ENCODE measurements at regions not wholly inside any gene's neighbourhood (a gene's known extent, or its start where the extent isn't known, plus 50 kb on each side); places are given as distances from the start of the nearest gene placed in this dataset.
"Not testable (repeated sequence)": the region's sequence is repeated elsewhere in the genome, so short reads cannot be mapped to it uniquely, and the experiment has no call there.

GRCh38 chr10:23630885-23631284 lies 192.0 kb downstream of the OTUD1 start:
- Histone ChIP-seq H3K27ac (no peak overlapping the region), H3K9me3 (peaks cover 0 to 13% of the 10 kb centered on the region in 2 donors), H3K27me3 (no peaks in the 10 kb centered on the region), H3K4me1 (no peaks in the 10 kb centered on the region), H3K4me3 (no peak overlapping the region), H3K36me3 (no peaks in the 10 kb centered on the region)
- intact Hi-C loops (cut with DNase I): no loop called here
- DNase-seq (no peak), ATAC-seq (no peak)
- no peak for TF ChIP-seq CTCF (IDR thresholded peaks at IDR 0.05)

- peak in 3 of 4 donors; percentile 5 to 35 (median 34) for DNase-seq
- intact Hi-C loops (cut with DNase I): no loop called here
- peak; percentile 70 for ATAC-seq
- no peaks in the 10 kb centered on the region for H3K36me3 ChIP-seq
- H3K4me3 ChIP-seq: no peak overlapping the region
- H3K27me3 ChIP-seq: no peaks in the 10 kb centered on the region
- peak overlapping the region in 1 of 2 donors; percentile 30 for H3K27ac ChIP-seq
- H3K9me3 ChIP-seq: no peaks in the 10 kb centered on the region
- H3K4me1 ChIP-seq: peaks cover 0 to 7% of the 10 kb centered on the region in 2 donors
- no peak for TF ChIP-seq CTCF (IDR thresholded peaks at IDR 0.05)
These were observed 204.4 kb downstream of the OTUD1 start for GRCh38 chr10:23643111-23643780.

GRCh38 chr10:23648618-23649017 lies 209.7 kb downstream of the OTUD1 start:
- Histone ChIP-seq H3K9me3 (no peaks in the 10 kb centered on the region), H3K4me1 (peaks cover 0 to 5% of the 10 kb centered on the region in 2 donors), H3K36me3 (no peaks in the 10 kb centered on the region), H3K27ac (no peak overlapping the region), H3K4me3 (no peak overlapping the region), H3K27me3 (no peaks in the 10 kb centered on the region)
- ATAC-seq: no peak
- TF ChIP-seq CTCF (IDR thresholded peaks at IDR 0.05): no peak
- intact Hi-C loops (cut with DNase I): no loop called here
- no peak for DNase-seq

GRCh38 chr10:23656735-23657134 lies 217.9 kb downstream of the OTUD1 start:
- Histone ChIP-seq H3K4me3 (no peak overlapping the region), H3K9me3 (no peaks in the 10 kb centered on the region), H3K27me3 (peaks cover 0 to 6% of the 10 kb centered on the region in 2 donors), H3K36me3 (no peaks in the 10 kb centered on the region), H3K4me1 (no peaks in the 10 kb centered on the region), H3K27ac (no peak overlapping the region)
- intact Hi-C loops (cut with DNase I): no loop called here
- peak in 1 of 4 donors; percentile 5 for DNase-seq
- no peak for ATAC-seq
- TF ChIP-seq CTCF (IDR thresholded peaks at IDR 0.05): peak; percentile 31 to 40

GRCh38 chr10:23657677-23658076 lies 218.8 kb downstream of the OTUD1 start:
- intact Hi-C loops (cut with DNase I): no loop called here
- no peak for DNase-seq
- Histone ChIP-seq H3K4me3 (no peak overlapping the region), H3K27ac (no peak overlapping the region), H3K27me3 (peaks cover 0 to 6% of the 10 kb centered on the region in 2 donors), H3K4me1 (no peaks in the 10 kb centered on the region), H3K36me3 (no peaks in the 10 kb centered on the region), H3K9me3 (no peaks in the 10 kb centered on the region)
- ATAC-seq: no peak
- no peak for TF ChIP-seq CTCF (IDR thresholded peaks at IDR 0.05)

GRCh38 chr10:23671866-23672265 lies 233.0 kb downstream of the OTUD1 start:
- H3K36me3 ChIP-seq; DNase-seq; H3K27ac ChIP-seq; ATAC-seq; H3K27me3 ChIP-seq; H3K4me3 ChIP-seq; H3K9me3 ChIP-seq; intact Hi-C loops (cut with DNase I); H3K4me1 ChIP-seq: not testable (repeated sequence)
